Neural progenitor cell (in vitro differentiated cells): ENCODE measurements at regions not wholly inside any gene's neighbourhood (a gene's known extent, or its start where the extent isn't known, plus 50 kb on each side); places are given as distances from the start of the nearest gene placed in this dataset.

Experiments used
- CTCF ChIP-seq: fragments of 200-600 bp; sonication (generic); IDR thresholded peaks from 2 replicates; pipeline ENCODE4 v1.5.1; 2017; ENCODE audit warnings: antibody characterized with exemption, mild to moderate bottlenecking
- EZH2 ChIP-seq: fragments of 200-600 bp; sonication (generic); IDR thresholded peaks from 2 replicates; pipeline ENCODE4 v1.6.1; 2017; ENCODE audit warnings: antibody characterized with exemption, mild to moderate bottlenecking, moderate library complexity
- EZH2phosphoT487 ChIP-seq: fragments of 200-600 bp; sonication (generic); IDR thresholded peaks from 2 replicates; pipeline ENCODE4 v1.6.1; 2017; ENCODE audit warnings: antibody characterized with exemption

DNA sequence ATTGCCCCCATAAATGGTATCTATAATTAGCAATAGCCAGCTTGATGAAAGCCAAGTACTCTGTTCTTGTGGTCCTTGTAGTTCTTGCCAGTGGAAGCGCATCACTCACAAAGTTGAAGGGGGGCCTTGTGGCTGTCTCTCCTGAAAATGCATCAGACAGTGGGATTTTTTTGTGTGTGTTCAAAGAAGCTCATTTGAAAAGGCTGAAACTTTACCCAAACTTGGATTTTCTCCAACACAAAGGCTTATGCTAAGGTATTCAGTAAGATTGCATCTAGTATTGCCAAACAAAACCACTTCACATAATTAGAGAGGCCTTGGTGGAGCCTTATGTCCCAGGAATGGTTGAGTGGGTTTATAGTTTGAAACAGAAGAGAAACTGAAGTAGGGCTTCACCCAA lies 216.7 kb upstream of the TMTC1 start:
- TF ChIP-seq CTCF (no peak), EZH2 (no peak), EZH2phosphoT487 (no peak)
